ENCODE measurements at regions not wholly inside any gene's neighbourhood (a gene's known extent, or its start where the extent isn't known, plus 50 kb on each side); places are given as distances from the start of the nearest gene placed in this dataset.

DNA sequence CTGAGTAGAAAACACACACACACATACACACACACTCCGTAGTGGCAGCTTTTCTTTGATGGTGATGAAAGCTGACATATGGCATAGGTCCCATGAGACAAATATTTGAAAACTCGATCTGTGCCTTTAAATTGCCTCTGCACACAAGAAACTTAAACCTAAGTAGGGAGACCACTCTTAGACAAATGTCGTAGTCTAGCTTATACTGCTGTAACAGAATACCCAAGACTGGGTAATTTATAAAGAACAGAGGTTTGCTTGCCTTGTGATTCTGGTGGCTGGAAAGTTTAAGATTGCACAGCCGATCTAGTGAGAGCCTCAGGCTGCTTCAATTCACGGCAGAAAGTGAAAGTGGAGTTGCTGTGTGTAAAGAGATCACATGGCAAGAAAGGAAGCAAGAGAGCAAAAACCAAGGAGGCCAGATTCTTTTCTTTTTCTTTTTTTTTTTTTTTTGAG is 489.4 kb upstream of the SORCS1 start:
- TF ChIP-seq, protein P1, sequence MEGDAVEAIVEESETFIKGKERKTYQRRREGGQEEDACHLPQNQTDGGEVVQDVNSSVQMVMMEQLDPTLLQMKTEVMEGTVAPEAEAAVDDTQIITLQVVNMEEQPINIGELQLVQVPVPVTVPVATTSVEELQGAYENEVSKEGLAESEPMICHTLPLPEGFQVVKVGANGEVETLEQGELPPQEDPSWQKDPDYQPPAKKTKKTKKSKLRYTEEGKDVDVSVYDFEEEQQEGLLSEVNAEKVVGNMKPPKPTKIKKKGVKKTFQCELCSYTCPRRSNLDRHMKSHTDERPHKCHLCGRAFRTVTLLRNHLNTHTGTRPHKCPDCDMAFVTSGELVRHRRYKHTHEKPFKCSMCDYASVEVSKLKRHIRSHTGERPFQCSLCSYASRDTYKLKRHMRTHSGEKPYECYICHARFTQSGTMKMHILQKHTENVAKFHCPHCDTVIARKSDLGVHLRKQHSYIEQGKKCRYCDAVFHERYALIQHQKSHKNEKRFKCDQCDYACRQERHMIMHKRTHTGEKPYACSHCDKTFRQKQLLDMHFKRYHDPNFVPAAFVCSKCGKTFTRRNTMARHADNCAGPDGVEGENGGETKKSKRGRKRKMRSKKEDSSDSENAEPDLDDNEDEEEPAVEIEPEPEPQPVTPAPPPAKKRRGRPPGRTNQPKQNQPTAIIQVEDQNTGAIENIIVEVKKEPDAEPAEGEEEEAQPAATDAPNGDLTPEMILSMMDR (IDR thresholded peaks at IDR 0.05): no peak

DNA sequence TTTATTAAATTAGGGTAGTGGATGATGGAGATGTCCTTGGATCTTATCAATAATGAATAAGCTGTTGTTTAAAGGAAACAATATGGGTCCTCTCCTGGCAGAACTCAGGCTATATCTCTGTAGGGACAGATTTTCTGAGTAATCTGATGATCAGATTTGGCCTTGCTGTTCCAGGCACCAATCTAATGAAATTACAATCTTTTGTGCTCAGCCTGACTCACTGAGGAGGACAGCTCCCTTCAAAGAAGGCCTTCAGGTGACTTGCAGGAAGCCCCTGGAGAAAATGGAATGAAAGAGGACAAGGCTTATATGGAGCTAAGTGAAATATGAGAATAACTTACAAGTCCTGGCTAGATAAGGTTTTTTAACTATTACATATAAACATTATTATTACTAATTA is 486.4 kb upstream of the SORCS1 start:
- TF ChIP-seq, protein P1 (IDR thresholded peaks at IDR 0.05): no peak

DNA sequence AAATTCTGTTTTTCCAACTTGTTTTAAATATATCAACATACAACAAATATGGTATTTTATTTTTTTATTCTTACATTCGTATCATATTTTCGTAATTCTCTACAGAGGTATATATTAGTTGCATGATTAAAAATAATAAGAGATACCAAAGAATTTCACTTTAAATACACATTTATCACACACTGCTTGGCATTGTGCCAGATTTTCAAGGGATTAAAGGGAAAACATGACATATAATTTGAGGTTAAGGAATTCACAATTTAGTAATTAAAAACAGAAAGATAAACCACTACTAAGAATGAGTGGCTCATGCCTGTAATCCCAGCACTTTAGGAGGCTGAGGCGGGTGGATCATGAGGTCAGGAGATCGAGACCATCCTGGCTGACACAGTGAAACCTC is 484.7 kb upstream of the SORCS1 start:
- TF ChIP-seq, protein P1 (IDR thresholded peaks at IDR 0.05): no peak

DNA sequence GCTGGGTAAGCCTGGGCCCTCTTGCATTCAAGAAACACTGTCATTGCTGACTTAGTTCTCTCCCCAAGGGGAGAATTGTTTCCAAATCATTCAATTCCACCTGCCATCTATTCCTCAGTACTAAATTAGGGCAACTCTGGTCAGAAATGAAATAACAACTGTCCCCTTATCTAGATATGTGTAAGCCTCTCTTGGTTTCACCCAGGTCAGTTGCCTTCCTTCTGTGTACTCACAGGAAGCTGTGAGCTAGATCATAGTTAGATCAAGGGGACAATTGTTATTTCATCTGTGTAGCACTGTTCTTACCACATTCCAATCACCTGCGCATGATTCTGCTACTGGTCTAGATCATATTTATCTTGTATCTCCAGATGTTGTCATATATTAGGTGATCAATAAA is 483.0 kb upstream of the SORCS1 start:
- TF ChIP-seq, protein P1 (IDR thresholded peaks at IDR 0.05): no peak

DNA sequence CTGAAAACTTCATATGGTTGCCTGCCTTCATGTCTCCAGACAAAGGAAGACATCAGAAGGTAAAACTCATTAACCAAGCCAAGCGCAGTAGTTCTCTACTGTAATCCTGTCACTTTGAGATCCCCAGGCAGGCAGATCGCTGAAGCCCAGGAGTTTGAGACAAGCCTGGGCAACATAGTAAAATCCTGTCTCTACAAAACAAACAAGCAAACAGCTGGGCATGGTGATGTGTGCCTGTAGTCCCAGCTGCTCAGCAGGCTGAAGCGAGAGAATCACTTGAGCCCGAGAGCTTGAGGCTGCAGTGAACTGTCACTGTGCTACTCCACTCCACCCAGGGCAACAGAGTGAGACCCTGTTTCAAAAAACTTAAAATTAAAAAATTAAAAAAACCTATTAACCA is 467.4 kb upstream of the SORCS1 start:
- TF ChIP-seq, protein P1 (IDR thresholded peaks at IDR 0.05): no peak

DNA sequence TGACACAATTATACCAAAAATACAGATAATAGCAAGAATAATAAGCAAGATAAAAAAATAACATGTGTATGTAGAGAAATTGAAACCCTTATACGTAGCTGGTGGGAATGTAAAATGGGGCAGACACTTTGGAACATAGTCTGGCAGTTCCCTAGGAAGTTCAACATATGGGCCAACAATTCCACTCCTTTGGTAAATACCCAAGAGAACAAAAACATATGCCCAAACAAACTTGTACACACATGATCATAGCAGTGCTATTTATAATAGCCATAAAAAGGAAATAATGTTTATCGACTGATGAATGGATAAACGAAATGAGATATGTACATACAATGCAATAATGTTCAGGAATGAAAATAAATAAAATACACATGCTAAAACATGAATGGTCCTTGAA is 462.4 kb upstream of the SORCS1 start:
- TF ChIP-seq, protein P1 (IDR thresholded peaks at IDR 0.05): no peak

DNA sequence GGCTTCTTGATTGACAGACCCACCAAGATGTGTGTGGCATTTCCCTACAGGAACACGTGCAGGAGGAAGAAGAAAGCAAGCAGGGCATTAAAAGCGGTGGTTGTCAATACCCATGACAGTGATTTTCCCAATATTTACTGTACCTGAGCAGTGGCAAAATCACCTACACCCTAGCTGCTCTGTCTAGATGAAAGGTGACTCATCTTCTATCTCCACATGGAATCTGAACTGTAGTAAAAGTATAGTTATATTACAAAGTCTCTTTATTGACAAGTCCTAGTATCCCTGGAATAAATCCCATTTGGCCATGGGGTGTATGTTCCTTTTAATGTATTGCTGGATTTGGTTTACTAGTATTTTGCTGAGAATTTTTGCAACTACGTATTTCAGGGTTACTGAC is 458.8 kb upstream of the SORCS1 start:
- TF ChIP-seq, protein P1 (IDR thresholded peaks at IDR 0.05): no peak

DNA sequence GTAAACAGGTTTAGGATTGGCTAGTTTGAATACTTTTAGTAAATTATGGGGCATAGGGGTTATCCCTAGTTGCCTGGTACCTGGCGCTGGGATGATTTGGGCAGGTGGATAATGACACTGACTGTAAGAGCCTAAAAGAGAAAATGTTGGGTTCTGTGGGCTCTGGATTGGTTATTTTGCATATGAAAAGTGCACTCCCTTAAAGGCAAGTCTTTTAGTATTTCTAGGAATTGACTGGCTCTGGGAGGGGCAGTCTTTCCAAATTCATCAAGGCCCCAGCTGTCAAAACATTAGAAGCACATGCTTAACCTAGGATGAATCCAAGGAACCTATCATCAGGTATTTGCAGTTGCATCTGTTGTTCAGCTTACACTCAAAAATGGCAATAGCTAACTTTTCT is 454.6 kb upstream of the SORCS1 start:
- TF ChIP-seq, protein P1 (IDR thresholded peaks at IDR 0.05): no peak
